Liver (tissue), 8 donors: ENCODE measurements at regions not wholly inside any gene's neighbourhood (a gene's known extent, or its start where the extent isn't known, plus 50 kb on each side); places are given as distances from the start of the nearest gene placed in this dataset.
A peak's percentile ranks its signal among the peaks of the same experiment; 100 is the strongest.

ENCODE experiments used
- DNase-seq: peaks from one replicate; pipeline ENCODE4 v3.0.0-alpha.2; 2017; ENCODE audit warnings: low spot score
- H3K27ac ChIP-seq, 2 donors: one replicate each; pipeline ENCODE4 v1.7.0; 2013; ENCODE audit warnings: inconsistent platforms in 2 of 2, low read length in 2 of 2, control low read depth in 1 of 2, low read depth in 1 of 2, mild to moderate bottlenecking in 1 of 2
- H3K27me3 ChIP-seq, 4 donors: one replicate each; pipeline versions ENCODE4 v1.6.1 to v1.7.0; 2013; ENCODE audit warnings: low read length in 3 of 4, inconsistent platforms in 1 of 4, mild to moderate bottlenecking in 1 of 4, moderate library complexity in 1 of 4; ENCODE audit not compliant: control insufficient read depth in 4 of 4, insufficient read depth in 4 of 4
- H3K36me3 ChIP-seq, 4 donors: one replicate each; pipeline versions ENCODE4 v1.6.1 to v1.7.0; 2013; ENCODE audit warnings: low read length in 3 of 4, mild to moderate bottlenecking in 3 of 4, low read depth in 1 of 4, moderate library complexity in 1 of 4; ENCODE audit not compliant: control insufficient read depth in 4 of 4, insufficient read depth in 3 of 4
- H3K4me1 ChIP-seq, 4 donors: one replicate each; pipeline versions ENCODE4 v1.6.1 to v1.7.0; 2013; ENCODE audit warnings: low read length in 3 of 4, mild to moderate bottlenecking in 3 of 4, moderate library complexity in 1 of 4; ENCODE audit not compliant: control insufficient read depth in 4 of 4, insufficient read depth in 4 of 4
- H3K4me3 ChIP-seq, 3 donors: one replicate each; pipeline versions ENCODE4 v1.6.1 to v1.7.0; 2013; ENCODE audit warnings: low read length in 3 of 3, control low read depth in 1 of 3, low read depth in 1 of 3, mild to moderate bottlenecking in 1 of 3
- H3K9ac ChIP-seq, 2 donors: one replicate each; pipeline ENCODE4 v1.7.0; 2013; ENCODE audit warnings: low read length in 2 of 2, mild to moderate bottlenecking in 2 of 2, moderate library complexity in 2 of 2, control low read depth in 1 of 2, low read depth in 1 of 2
- H3K9me3 ChIP-seq, 4 donors: one replicate each; pipeline versions ENCODE4 v1.6.1 to v1.7.0; 2013; ENCODE audit warnings: low read length in 3 of 4; ENCODE audit not compliant: control insufficient read depth in 4 of 4
- ATF3 ChIP-seq: IDR thresholded peaks from 2 replicates; pipeline ENCODE4 v1.6.1; 2016; ENCODE audit warnings: antibody characterized with exemption
- CTCF ChIP-seq: fragments of 150-350 bp; IDR thresholded peaks from 2 replicates; pipeline ENCODE4 v1.5.1; 2017; ENCODE audit warnings: improper control_type of control experiment, low read depth, low read length; ENCODE audit not compliant: missing input control
- EGR1 ChIP-seq, 2 donors: IDR thresholded peaks; 2 replicates each; pipeline ENCODE4 v1.6.1; 2016 to 2018; ENCODE audit warnings: antibody characterized with exemption in 2 of 2, low read depth in 2 of 2
- FOXA1 ChIP-seq: IDR thresholded peaks from 2 replicates; pipeline ENCODE4 v1.6.1; 2016; ENCODE audit warnings: antibody characterized with exemption
- FOXA2 ChIP-seq: IDR thresholded peaks from 2 replicates; pipeline ENCODE4 v1.6.1; 2016; ENCODE audit warnings: antibody characterized with exemption
- GABPA ChIP-seq, 2 donors: IDR thresholded peaks in 1 of 2; conservative IDR thresholded peaks in 1 of 2; 2 replicates each; pipeline ENCODE4 v1.6.1; 2016; ENCODE audit warnings: antibody characterized with exemption in 2 of 2, mild to moderate bottlenecking in 1 of 2, moderate library complexity in 1 of 2
- HNF4G ChIP-seq: IDR thresholded peaks from 2 replicates; pipeline ENCODE4 v1.6.1; 2016; ENCODE audit warnings: antibody characterized with exemption
- JUND ChIP-seq, 2 donors: IDR thresholded peaks; 2 replicates each; pipeline ENCODE4 v1.6.1; 2016; ENCODE audit warnings: antibody characterized with exemption in 2 of 2
- NR2F2 ChIP-seq: IDR thresholded peaks from 2 replicates; pipeline ENCODE4 v1.6.1; 2016; ENCODE audit warnings: antibody characterized with exemption
- RAD21 ChIP-seq, 2 donors: IDR thresholded peaks; 2 replicates each; pipeline ENCODE4 v1.6.1; 2016; ENCODE audit warnings: antibody characterized with exemption in 2 of 2, mild to moderate bottlenecking in 2 of 2
- RXRA ChIP-seq, 2 donors: IDR thresholded peaks; 2 replicates each; pipeline ENCODE4 v1.6.1; 2017 to 2018; ENCODE audit warnings: antibody characterized with exemption in 2 of 2, mild to moderate bottlenecking in 1 of 2
- SP1 ChIP-seq: IDR thresholded peaks from 2 replicates; pipeline ENCODE4 v1.6.1; 2018; ENCODE audit warnings: antibody characterized with exemption, mild to moderate bottlenecking
- YY1 ChIP-seq: IDR thresholded peaks from 2 replicates; pipeline ENCODE4 v1.6.1; 2016; ENCODE audit warnings: antibody characterized with exemption, mild to moderate bottlenecking
- ZBTB33 ChIP-seq: IDR thresholded peaks from 2 replicates; pipeline ENCODE4 v1.6.1; 2016; ENCODE audit warnings: antibody characterized with exemption
- whole genome bisulfite sequencing: extraction: QIAGEN DNeasy Blood & Tissue Kit; methylation state at CpG from one replicate; pipeline ENCODE4 v1.1.7; 2013; 5-methylcytosine and 5-hydroxymethylcytosine counted together
- TF ChIP-seq, protein P1 (sequence below): IDR thresholded peaks from 2 replicates; pipeline ENCODE4 v1.6.1; 2016; ENCODE audit warnings: antibody characterized with exemption
- donor health status: healthy.
- donor health status: healthy.
- donor health status: healthy.
- donor health status: healthy.
- donor health status: healthy.

DNA sequence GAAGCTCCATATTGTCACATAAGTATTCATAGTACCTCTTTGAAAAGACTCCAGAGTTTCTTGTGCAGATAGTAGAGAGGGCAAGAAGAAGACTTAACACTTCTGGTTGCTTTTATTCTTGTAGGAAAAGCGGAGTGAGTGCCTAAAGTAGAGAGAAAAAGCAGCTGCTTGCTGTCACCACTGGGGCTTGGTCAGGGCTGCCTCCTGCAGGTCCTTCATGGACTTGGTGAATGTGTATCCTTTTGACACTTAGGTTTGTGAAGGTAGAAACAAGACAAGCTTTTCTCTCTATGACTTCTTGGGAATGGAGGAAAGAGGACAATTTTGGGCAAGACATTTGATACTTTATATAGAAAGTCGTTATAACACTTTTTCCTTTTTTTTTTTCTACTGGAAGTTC lies 312.8 kb upstream of the FANCL start:
- no peak overlapping the region for H3K4me3 ChIP-seq
- H3K36me3 ChIP-seq = no peaks in the 10 kb centered on the region
- H3K9ac ChIP-seq = no peak overlapping the region
- no peaks in the 10 kb centered on the region for H3K4me1 ChIP-seq
- no peak overlapping the region for H3K27ac ChIP-seq
- no peaks in the 10 kb centered on the region for H3K27me3 ChIP-seq
- WGBS = 47% methylated on average over 2 of the region's 2 CpGs
- TF ChIP-seq YY1 (no peak), RAD21 (IDR thresholded peaks at IDR 0.05) (peak in 1 of 2 donors; percentile 24)
- no peaks in the 10 kb centered on the region for H3K9me3 ChIP-seq
- no peak for DNase-seq

DNA sequence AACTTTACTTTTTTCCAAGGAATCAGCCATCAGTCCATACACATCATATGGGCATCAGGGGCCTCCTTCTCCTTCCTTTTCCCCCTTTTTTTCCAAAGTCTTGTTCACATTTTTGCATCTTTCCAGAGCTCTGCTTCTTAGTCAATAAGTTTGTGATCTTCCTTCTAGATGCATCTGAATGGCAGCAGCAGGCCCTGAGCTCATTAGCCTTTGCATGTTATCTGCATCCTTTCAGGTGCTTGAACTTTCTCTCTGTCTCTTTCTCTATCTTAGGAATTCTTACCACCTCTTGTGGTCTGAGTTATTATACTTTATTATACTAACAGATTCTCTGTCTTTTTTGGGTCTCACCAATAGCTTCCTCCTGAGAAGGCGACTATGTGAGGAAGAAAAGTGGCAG lies 312.4 kb upstream of the FANCL start:
- Histone ChIP-seq H3K27me3 (no peaks in the 10 kb centered on the region), H3K4me1 (no peaks in the 10 kb centered on the region), H3K9ac (no peak overlapping the region), H3K27ac (no peak overlapping the region), H3K9me3 (no peaks in the 10 kb centered on the region), H3K4me3 (no peak overlapping the region), H3K36me3 (no peaks in the 10 kb centered on the region)
- TF ChIP-seq ATF3 (no peak), NR2F2 (no peak), RAD21 (IDR thresholded peaks at IDR 0.05) (no peak), SP1 (no peak), ZBTB33 (no peak), FOXA1 (no peak), EGR1 (IDR thresholded peaks at IDR 0.05; ENCODE audit: low read depth in 2 of 2) (no peak), JUND (IDR thresholded peaks at IDR 0.05) (no peak), HNF4G (no peak), GABPA (IDR thresholded peaks at IDR 0.05 in 1 of 2, conservative IDR thresholded peaks at IDR 0.05 in 1 of 2) (no peak), CTCF (no peak), RXRA (IDR thresholded peaks at IDR 0.05) (no peak), YY1 (no peak)
- no peak for DNase-seq
- WGBS = 91% methylated on average over 1 of the region's 1 CpG

- no peak for DNase-seq
- no peak overlapping the region for H3K4me3 ChIP-seq
- H3K27ac ChIP-seq = no peak overlapping the region
- TF ChIP-seq, protein P1, sequence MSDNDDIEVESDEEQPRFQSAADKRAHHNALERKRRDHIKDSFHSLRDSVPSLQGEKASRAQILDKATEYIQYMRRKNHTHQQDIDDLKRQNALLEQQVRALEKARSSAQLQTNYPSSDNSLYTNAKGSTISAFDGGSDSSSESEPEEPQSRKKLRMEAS = no peak
- TF ChIP-seq EGR1 (IDR thresholded peaks at IDR 0.05; ENCODE audit: low read depth in 2 of 2) (no peak), FOXA2 (no peak)
- WGBS = 90% methylated on average over 3 of the region's 3 CpGs
- H3K9me3 ChIP-seq = no peaks in the 10 kb centered on the region
- H3K4me1 ChIP-seq = no peaks in the 10 kb centered on the region
- no peaks in the 10 kb centered on the region for H3K27me3 ChIP-seq
- no peak overlapping the region for H3K9ac ChIP-seq
- H3K36me3 ChIP-seq = no peaks in the 10 kb centered on the region
These were observed 304.5 kb upstream of the FANCL start for GRCh38 chr2:58545300-58546280.
